Small intestine (tissue), 7 donors: ENCODE measurements at regions not wholly inside any gene's neighbourhood (a gene's known extent, or its start where the extent isn't known, plus 50 kb on each side); places are given as distances from the start of the nearest gene placed in this dataset.

ENCODE experiments used
- DNase-seq, 2 donors: peaks; one replicate each; pipeline versions ENCODE4 v3.0.0 to v3.0.0-alpha.2; 2013
- FAIRE-seq: peaks from 2 replicates; lab custom pipeline; 2012; peaks lifted over from hg19 to GRCh38; lab: Jason Lieb, UNC
- H3K27ac ChIP-seq, 3 donors: one replicate each; pipeline ENCODE4 v1.5.1; 2013; ENCODE audit warnings: low read length in 2 of 3, mild to moderate bottlenecking in 2 of 3, control low read depth in 1 of 3, inconsistent platforms in 1 of 3, low read depth in 1 of 3, moderate library complexity in 1 of 3
- H3K27me3 ChIP-seq, 3 donors: one replicate each; pipeline ENCODE4 v1.6.1; 2013; ENCODE audit warnings: low read length in 3 of 3, inconsistent platforms in 1 of 3; ENCODE audit not compliant: control insufficient read depth in 3 of 3, insufficient read depth in 3 of 3
- H3K36me3 ChIP-seq, 3 donors: one replicate each; pipeline ENCODE4 v1.6.1; 2013; ENCODE audit warnings: low read length in 3 of 3, inconsistent platforms in 1 of 3, low read depth in 1 of 3, mild to moderate bottlenecking in 1 of 3, moderate library complexity in 1 of 3; ENCODE audit not compliant: control insufficient read depth in 3 of 3, insufficient read depth in 2 of 3
- H3K4me1 ChIP-seq, 3 donors: one replicate each; pipeline ENCODE4 v1.6.1; 2013; ENCODE audit warnings: low read length in 2 of 3, inconsistent platforms in 1 of 3, low read depth in 1 of 3, mild to moderate bottlenecking in 1 of 3, moderate library complexity in 1 of 3; ENCODE audit not compliant: control insufficient read depth in 3 of 3, insufficient read depth in 2 of 3
- H3K4me3 ChIP-seq, 3 donors: one replicate each; pipeline ENCODE4 v1.5.1; 2013; ENCODE audit warnings: low read length in 3 of 3, control low read depth in 1 of 3, inconsistent platforms in 1 of 3, low read depth in 1 of 3, mild to moderate bottlenecking in 1 of 3, moderate library complexity in 1 of 3
- H3K9me3 ChIP-seq, 2 donors: one replicate each; pipeline ENCODE4 v1.6.1; 2013; ENCODE audit warnings: low read depth in 1 of 2, low read length in 1 of 2; ENCODE audit not compliant: control insufficient read depth in 2 of 2, insufficient read depth in 1 of 2
- WGBS, 3 donors: extraction: QIAGEN DNeasy Blood & Tissue Kit; methylation state at CpG; one replicate each; pipeline ENCODE4 v1.1.7; 2013; 5-methylcytosine and 5-hydroxymethylcytosine counted together
- donor health status: healthy with polysubstance abuse.
- donor health status: control.
- donor health status: control.
- donor health status: Bipolar disorder and iron deficiency.
- donor health status: healthy.

GRCh38 chr2:212732860-212733259 lies 194.3 kb upstream of the ERBB4 start:
- H3K4me1 ChIP-seq, result no peaks in the 10 kb centered on the region
- no peak overlapping the region for H3K27ac ChIP-seq
- no peak for DNase-seq
- H3K9me3 ChIP-seq, result no peaks in the 10 kb centered on the region
- no peaks in the 10 kb centered on the region for H3K36me3 ChIP-seq
- no peak overlapping the region for H3K4me3 ChIP-seq
- H3K27me3 ChIP-seq, result no peaks in the 10 kb centered on the region
- FAIRE-seq, result no peak
- 72 to 84% (median 79%) methylated on average over 3 of the region's 3 CpGs for WGBS, 3 donors

GRCh38 chr2:212730994-212731393 lies 192.4 kb upstream of the ERBB4 start:
- Histone ChIP-seq H3K9me3 (no peaks in the 10 kb centered on the region), H3K4me3 (no peak overlapping the region), H3K27me3 (no peaks in the 10 kb centered on the region), H3K4me1 (no peaks in the 10 kb centered on the region), H3K36me3 (no peaks in the 10 kb centered on the region), H3K27ac (no peak overlapping the region)
- no peak for FAIRE-seq
- 69 to 78% (median 71%) methylated on average over 2 of the region's 2 CpGs for WGBS, 3 donors
- no peak for DNase-seq

GRCh38 chr2:212728717-212729116 lies 190.1 kb upstream of the ERBB4 start:
- Histone ChIP-seq H3K9me3 (no peaks in the 10 kb centered on the region), H3K4me3 (no peak overlapping the region), H3K4me1 (no peaks in the 10 kb centered on the region), H3K27ac (no peak overlapping the region), H3K27me3 (no peaks in the 10 kb centered on the region), H3K36me3 (no peaks in the 10 kb centered on the region)
- WGBS, 3 donors, result 56 to 63% (median 60%) methylated on average over 1 of the region's 1 CpG
- DNase-seq (no peak), FAIRE-seq (no peak)

- Histone ChIP-seq H3K36me3 (no peaks in the 10 kb centered on the region), H3K4me3 (no peak overlapping the region), H3K27me3 (no peaks in the 10 kb centered on the region), H3K9me3 (no peaks in the 10 kb centered on the region), H3K4me1 (no peaks in the 10 kb centered on the region), H3K27ac (no peak overlapping the region)
- 67 to 77% (median 74%) methylated on average over 3 of the region's 3 CpGs for WGBS, 3 donors
- FAIRE-seq (no peak), DNase-seq (no peak)
Measured at GRCh38 chr2:212727751-212728150, 189.1 kb upstream of the ERBB4 start.

- 50 to 63% (median 62%) methylated on average over 2 of the region's 2 CpGs for WGBS, 3 donors
- Histone ChIP-seq H3K9me3 (peaks cover 0 to under 1% of the 10 kb centered on the region in 2 donors), H3K4me3 (no peak overlapping the region), H3K27me3 (no peaks in the 10 kb centered on the region), H3K4me1 (no peaks in the 10 kb centered on the region), H3K27ac (no peak overlapping the region), H3K36me3 (no peaks in the 10 kb centered on the region)
- DNase-seq (no peak), FAIRE-seq (no peak)
Measured at GRCh38 chr2:212726403-212726802, 187.8 kb upstream of the ERBB4 start.

- DNase-seq (no peak), FAIRE-seq (no peak)
- WGBS, 3 donors, result 74 to 77% (median 75%) methylated on average over 4 of the region's 4 CpGs
- Histone ChIP-seq H3K4me3 (no peak overlapping the region), H3K27ac (no peak overlapping the region), H3K36me3 (no peaks in the 10 kb centered on the region), H3K9me3 (peaks cover 0 to 7% of the 10 kb centered on the region in 2 donors), H3K4me1 (no peaks in the 10 kb centered on the region), H3K27me3 (no peaks in the 10 kb centered on the region)
Measured at GRCh38 chr2:212725180-212725579, 186.6 kb upstream of the ERBB4 start.

GRCh38 chr2:212723226-212723625 lies 184.6 kb upstream of the ERBB4 start:
- Histone ChIP-seq H3K9me3 (peaks cover 0 to 7% of the 10 kb centered on the region in 2 donors), H3K27me3 (no peaks in the 10 kb centered on the region), H3K4me1 (no peaks in the 10 kb centered on the region), H3K4me3 (no peak overlapping the region), H3K36me3 (no peaks in the 10 kb centered on the region), H3K27ac (no peak overlapping the region)
- no peak for FAIRE-seq
- DNase-seq, result no peak
- 71 to 90% (median 79%) methylated on average over 1 of the region's 1 CpG for WGBS, 3 donors

- Histone ChIP-seq H3K9me3 (peaks cover 0 to 7% of the 10 kb centered on the region in 2 donors), H3K4me3 (no peak overlapping the region), H3K27me3 (no peaks in the 10 kb centered on the region), H3K27ac (no peak overlapping the region), H3K36me3 (no peaks in the 10 kb centered on the region), H3K4me1 (no peaks in the 10 kb centered on the region)
- WGBS, 3 donors, result 79 to 90% (median 88%) methylated on average over 1 of the region's 1 CpG
- FAIRE-seq, result no peak
- no peak for DNase-seq
Measured at GRCh38 chr2:212722046-212722445, 183.4 kb upstream of the ERBB4 start.

GRCh38 chr2:212721026-212721451 lies 182.4 kb upstream of the ERBB4 start:
- DNase-seq, result no peak
- no peak for FAIRE-seq
- WGBS, 3 donors, result 90 to 93% (median 91%) methylated on average over 32 to 38 of the region's 38 CpGs
- Histone ChIP-seq H3K27me3 (no peaks in the 10 kb centered on the region), H3K4me1 (no peaks in the 10 kb centered on the region), H3K36me3 (no peaks in the 10 kb centered on the region), H3K27ac (no peak overlapping the region), H3K4me3 (no peak overlapping the region), H3K9me3 (peaks cover 0 to 7% of the 10 kb centered on the region in 2 donors)
